HepG2 (cell line): ENCODE measurements at regions not wholly inside any gene's neighbourhood (a gene's known extent, or its start where the extent isn't known, plus 50 kb on each side); places are given as distances from the start of the nearest gene placed in this dataset.

Experiments used
- ATRX ChIP-seq: sonication (generic); formaldehyde crosslinking; IDR thresholded peaks from 2 replicates; pipeline ENCODE4 v1.4.0; 2020; ENCODE audit warnings: missing genetic modification reagents, borderline replicate concordance
- DMAP1 ChIP-seq: IDR thresholded peaks from 2 replicates; pipeline ENCODE4 v1.6.1; 2016
- FOXA1 ChIP-seq, 2 experiments: fragments of 450-650 bp in 1 of 2; sonication (generic) in 1 of 2; formaldehyde crosslinking in 1 of 2; IDR thresholded peaks; 2 replicates each; pipeline versions ENCODE4 v1.4.0 to v1.6.1; 2016 to 2020; ENCODE audit warnings: missing genetic modification reagents in 1 of 2
- GATAD1 ChIP-seq: IDR thresholded peaks from 2 replicates; pipeline ENCODE4 v1.6.1; 2016; ENCODE audit warnings: missing genetic modification reagents, missing compliant biosample characterization
- KAT8 ChIP-seq: IDR thresholded peaks from 2 replicates; pipeline ENCODE4 v1.6.1; 2016; ENCODE audit warnings: missing genetic modification reagents, missing compliant biosample characterization
- PHF5A ChIP-seq: IDR thresholded peaks from one replicate; pipeline ENCODE4 v1.6.1; 2018; ENCODE audit warnings: low read depth, missing genetic modification reagents; ENCODE audit not compliant: unreplicated experiment
- POLR2AphosphoS2 ChIP-seq: IDR thresholded peaks from 2 replicates; pipeline ENCODE4 v1.6.1; 2011; ENCODE audit warnings: low read depth, low read length, improper control_type of control experiment
- U2AF2 ChIP-seq: fragments of 200-400 bp; formaldehyde crosslinking; IDR thresholded peaks from 2 replicates; pipeline ENCODE4 v1.6.1; 2017; ENCODE audit warnings: low read depth, mild to moderate bottlenecking, low read length
- ZBTB40 ChIP-seq, 2 experiments: fragments of 450-650 bp in 1 of 2; sonication (generic) in 1 of 2; formaldehyde crosslinking in 1 of 2; IDR thresholded peaks; 2 replicates each; pipeline versions ENCODE4 v1.6.1 to v1.8.0; 2016 to 2022; ENCODE audit warnings: antibody characterized with exemption in 1 of 2, mild to moderate bottlenecking in 1 of 2, missing genetic modification reagents in 1 of 2
- ZEB1 ChIP-seq: IDR thresholded peaks from 2 replicates; pipeline ENCODE4 v1.6.1; 2012; ENCODE audit warnings: mild to moderate bottlenecking, low read depth, inconsistent platforms; ENCODE audit not compliant: insufficient replicate concordance
- ZNF263 ChIP-seq: sonication (generic); formaldehyde crosslinking; IDR thresholded peaks from 2 replicates; pipeline ENCODE4 v1.4.0; 2020; ENCODE audit warnings: missing genetic modification reagents
- ZNF619 ChIP-seq: sonication (generic); formaldehyde crosslinking; IDR thresholded peaks from 2 replicates; pipeline ENCODE4 v1.4.0; 2020; ENCODE audit warnings: mild to moderate bottlenecking, missing genetic modification reagents

DNA sequence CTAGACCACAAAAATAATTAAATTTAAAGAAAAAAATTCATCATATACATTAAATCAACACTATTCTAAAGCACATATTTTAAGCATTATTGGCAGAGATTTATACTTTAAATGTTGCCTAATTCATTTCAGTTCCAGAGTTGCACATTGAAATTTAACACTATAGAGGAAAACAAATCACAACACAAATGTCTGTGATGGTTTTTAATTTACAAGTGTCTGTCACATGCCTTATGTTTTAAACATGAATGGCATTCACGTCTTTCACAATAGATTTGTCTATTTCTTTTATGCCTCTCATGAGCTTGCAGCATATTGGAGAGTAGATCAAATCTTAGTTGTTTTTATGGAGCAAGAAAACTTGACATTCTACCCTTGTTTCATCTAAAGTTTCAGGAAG lies 811.3 kb downstream of the NLGN4X start (continued):
- no peak for TF ChIP-seq ZBTB40 (IDR thresholded peaks at IDR 0.05)
- TF ChIP-seq ZBTB40 (CRISPR knock-in tag; IDR thresholded peaks at IDR 0.05) = no peak
- no peak for TF ChIP-seq GATAD1 (CRISPR knock-in tag)
- no peak for TF ChIP-seq ATRX (CRISPR knock-in tag)
- no peak for TF ChIP-seq DMAP1 (CRISPR knock-in tag)
- no peak for TF ChIP-seq ZNF619
- TF ChIP-seq POLR2AphosphoS2 = no peak
- no peak for TF ChIP-seq KAT8
- TF ChIP-seq PHF5A = no peak
- no peak for TF ChIP-seq ZNF263 (CRISPR knock-in tag)
- TF ChIP-seq U2AF2 = no peak
- TF ChIP-seq FOXA1 (IDR thresholded peaks at IDR 0.05) = no peak
- no peak for TF ChIP-seq FOXA1 (CRISPR knock-in tag; IDR thresholded peaks at IDR 0.05)
- TF ChIP-seq ZEB1 = no peak
